Endothelial cell of umbilical vein (primary cell): ENCODE measurements at regions not wholly inside any gene's neighbourhood (a gene's known extent, or its start where the extent isn't known, plus 50 kb on each side); places are given as distances from the start of the nearest gene placed in this dataset.

Experiments used
- BruUV-seq: library from RNA; stranded (reverse); fragments of 400-500 nt; replicated peaks from 2 replicates; lab custom pipeline; 2021; lab: Mats Ljungman, UMichigan
- CTCF ChIA-PET: fragments of 300-600, 350-600 bp; sonication (Branson Sonifier 250); formaldehyde crosslinking; loops from one replicate; lab custom pipeline; 2021; ENCODE audit warnings: antibody characterized with exemption, inconsistent platforms; lab: Charles Lee
- POLR2A ChIA-PET: fragments of 300-600, 350-600 bp; sonication (Branson Sonifier 250); formaldehyde crosslinking; loops from one replicate; lab custom pipeline; 2021; ENCODE audit warnings: antibody characterized with exemption, inconsistent platforms; lab: Charles Lee
- DNase-seq: peaks from one replicate; pipeline ENCODE4 v3.0.0-alpha.2; 2011; ENCODE audit warnings: low read depth, low spot score
- FAIRE-seq: peaks from 2 replicates; lab custom pipeline; 2011; peaks lifted over from hg19 to GRCh38; lab: Jason Lieb, UNC
- H2AFZ ChIP-seq: 2 replicates; pipeline ENCODE4 v1.6.0; 2012; ENCODE audit warnings: low read depth, low read length, control low read depth, inconsistent platforms
- H3K27ac ChIP-seq: 2 replicates; pipeline ENCODE4 v1.5.1; 2011; ENCODE audit warnings: low read depth, mild to moderate bottlenecking, control low read depth, low read length, moderate library complexity; ENCODE audit not compliant: insufficient read depth
- H3K27me3 ChIP-seq, 2 experiments: 2 replicates each; pipeline versions ENCODE4 v1.6.0 to v1.6.1; 2011; ENCODE audit warnings: low read length in 2 of 2, mixed read lengths in 1 of 2; ENCODE audit not compliant: control insufficient read depth in 2 of 2, insufficient read depth in 2 of 2
- H3K36me3 ChIP-seq, 2 experiments: 2 replicates in 1 of 2; 3 replicates in 1 of 2; pipeline ENCODE4 v1.5.1; 2011; ENCODE audit warnings: low read length in 2 of 2, mild to moderate bottlenecking in 1 of 2, moderate library complexity in 1 of 2; ENCODE audit not compliant: control insufficient read depth in 2 of 2, insufficient read depth in 2 of 2; ENCODE audit errors: extremely low read depth in 1 of 2
- H3K4me1 ChIP-seq: 3 replicates; pipeline ENCODE4 v1.5.1; 2011; ENCODE audit warnings: mild to moderate bottlenecking, low read length; ENCODE audit not compliant: control insufficient read depth, insufficient read depth; ENCODE audit errors: extremely low read depth
- H3K4me2 ChIP-seq: 2 replicates; pipeline ENCODE4 v1.6.1; 2011; ENCODE audit warnings: low read length, control low read depth, mixed read lengths; ENCODE audit not compliant: insufficient read depth
- H3K4me3 ChIP-seq, 3 experiments: fragments of 200-600 bp in 1 of 3; sonication (generic), shearing (Covaris generic) in 1 of 3; replicated peaks in 1 of 3; 2 replicates each; pipeline ENCODE4 v1.5.1; 2011 to 2016; ENCODE audit warnings: control low read depth in 3 of 3, low read length in 3 of 3, mild to moderate bottlenecking in 2 of 3, inconsistent platforms in 1 of 3, low read depth in 1 of 3, moderate library complexity in 1 of 3; ENCODE audit not compliant: insufficient read depth in 1 of 3
- H3K79me2 ChIP-seq: 2 replicates; pipeline ENCODE4 v1.6.0; 2012; ENCODE audit warnings: low read length, inconsistent platforms; ENCODE audit not compliant: control insufficient read depth, insufficient read depth
- H3K9ac ChIP-seq: replicated peaks from 2 replicates; pipeline ENCODE3; 2011; ENCODE audit warnings: low read length, control low read depth; ENCODE audit not compliant: insufficient read depth; ENCODE audit errors: extremely low read depth
- H3K9me1 ChIP-seq: replicated peaks from 3 replicates; pipeline ENCODE4 v1.6.0; 2011; ENCODE audit warnings: mild to moderate bottlenecking, low read length; ENCODE audit not compliant: control insufficient read depth, insufficient read depth; ENCODE audit errors: extremely low read depth
- H3K9me3 ChIP-seq: replicated peaks from 2 replicates; pipeline ENCODE4 v1.5.1; 2012; ENCODE audit warnings: low read length, inconsistent platforms; ENCODE audit not compliant: control insufficient read depth, insufficient read depth
- H4K20me1 ChIP-seq: replicated peaks from 2 replicates; pipeline ENCODE3; 2011; ENCODE audit warnings: mild to moderate bottlenecking, low read length; ENCODE audit not compliant: control insufficient read depth, insufficient read depth; ENCODE audit errors: extremely low read depth
- GATA2 ChIP-seq: IDR thresholded peaks from 2 replicates; pipeline ENCODE4 v1.7.0; 2011; ENCODE audit warnings: low read depth, mild to moderate bottlenecking, moderate library complexity, mixed read lengths, low read length; ENCODE audit not compliant: insufficient read length, insufficient read depth
- MYC ChIP-seq: IDR thresholded peaks from one replicate; pipeline ENCODE4 v1.6.1; 2011; ENCODE audit warnings: mild to moderate bottlenecking, low read depth, low read length
- POLR2A ChIP-seq: IDR thresholded peaks from 2 replicates; pipeline ENCODE4 v1.6.1; 2012; ENCODE audit warnings: low read depth, mild to moderate bottlenecking, control low read depth, low read length
- POLR2AphosphoS5 ChIP-seq: IDR thresholded peaks from 2 replicates; pipeline ENCODE4 v1.6.1; 2012; ENCODE audit warnings: low read depth, mild to moderate bottlenecking, control low read depth, low read length, moderate library complexity; ENCODE audit not compliant: insufficient read depth
- dilution Hi-C: fragments of 300-500 bp; cut with MboI; formaldehyde crosslinking; loops from one replicate; pipeline ENCODE4 v1.15.0; 2019; ENCODE audit warnings: low sequenced_read_pairs; ENCODE audit not compliant: extremely low pct_ligation_motif_present
- intact Hi-C: fragments of 100-400 bp; cut with micrococcal nuclease; formaldehyde crosslinking; loops from one replicate; pipeline ENCODE4 v1.10.0; 2022
- TF ChIP-seq, protein P1 (sequence below), 2 donors: IDR thresholded peaks; 1 replicate in 1 of 2; 2 replicates in 1 of 2; pipeline ENCODE4 v1.5.1; 2011; ENCODE audit warnings: low read length in 2 of 2, mild to moderate bottlenecking in 2 of 2, moderate library complexity in 2 of 2, control low read depth in 1 of 2, inconsistent platforms in 1 of 2, low read depth in 1 of 2; ENCODE audit not compliant: insufficient read depth in 1 of 2; ENCODE audit errors: extremely low read depth in 1 of 2

DNA sequence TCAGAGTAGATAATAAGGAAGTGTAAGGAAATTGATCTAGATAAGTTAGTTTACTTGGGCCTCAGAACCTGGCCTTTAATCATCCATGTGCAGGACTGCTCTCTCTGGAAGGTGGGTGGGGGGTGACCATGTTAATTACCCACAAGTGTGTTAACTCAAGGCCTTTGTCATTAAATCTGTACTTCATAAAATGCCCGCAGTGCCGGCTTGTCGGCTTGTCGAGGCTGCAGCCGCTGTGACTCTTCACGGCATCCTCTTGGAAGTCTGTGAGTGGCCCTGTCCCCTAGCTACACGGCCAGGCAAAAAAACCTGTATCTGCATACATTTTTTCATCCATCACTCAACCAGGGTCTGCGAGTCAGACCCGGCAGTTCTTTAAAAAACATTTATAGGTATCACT, 70.9 kb upstream of the ASCC3 start:
- dilution Hi-C loops, result no loop called here
- FAIRE-seq, result no peak

DNA sequence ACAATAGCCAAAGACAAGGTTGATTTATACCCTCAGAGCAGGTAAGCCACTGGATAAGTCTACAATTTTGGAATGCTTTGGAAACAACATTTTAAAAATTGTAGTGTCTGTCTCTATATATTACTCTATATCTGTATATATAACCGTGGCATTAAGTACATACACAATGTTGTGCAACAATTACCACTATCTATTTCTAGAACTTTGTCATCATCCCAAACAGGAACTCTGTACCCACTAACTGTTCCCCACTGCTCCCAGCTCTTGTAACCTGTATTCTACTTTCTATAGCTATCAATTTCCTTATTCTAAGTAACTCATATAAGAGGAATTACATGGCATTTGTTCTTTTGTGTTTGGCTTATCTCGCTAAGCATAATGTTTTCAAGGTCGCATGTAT, 78.2 kb upstream of the ASCC3 start:
- dilution Hi-C loops, result no loop called here
- CTCF ChIA-PET, result no interaction called here
- no peaks in the 10 kb centered on the region for H3K36me3 ChIP-seq
- no peak overlapping the region for H3K4me3 ChIP-seq
- intact Hi-C loops, result no loop called here
- DNase-seq, result no peak
- H2AFZ ChIP-seq, result no peak overlapping the region
- no peaks in the 10 kb centered on the region for H3K9me3 ChIP-seq
- no TSS peak for BruUV-seq
- FAIRE-seq, result no peak
- H3K9me1 ChIP-seq, result no peaks in the 10 kb centered on the region
- TF ChIP-seq POLR2AphosphoS5, result no peak
- H4K20me1 ChIP-seq, result no peaks in the 10 kb centered on the region
- no peaks in the 10 kb centered on the region for H3K79me2 ChIP-seq
- H3K4me1 ChIP-seq, result no peaks in the 10 kb centered on the region
- H3K27me3 ChIP-seq, result no peaks in the 10 kb centered on the region
- H3K27ac ChIP-seq, result no peak overlapping the region
- POLR2A ChIA-PET, result no interaction called here
- H3K4me2 ChIP-seq, result no peak overlapping the region
- H3K9ac ChIP-seq, result no peak overlapping the region

More for the DNA sequence above, 70.9 kb upstream of the ASCC3 start:
- Histone ChIP-seq H3K36me3 (no peaks in the 10 kb centered on the region), H3K27ac (no peak overlapping the region), H3K4me1 (no peaks in the 10 kb centered on the region), H3K27me3 (no peaks in the 10 kb centered on the region), H2AFZ (no peak overlapping the region), H3K9me3 (no peaks in the 10 kb centered on the region), H3K9ac (no peak overlapping the region), H3K79me2 (no peaks in the 10 kb centered on the region), H3K9me1 (no peaks in the 10 kb centered on the region), H3K4me2 (no peak overlapping the region), H3K4me3 (no peak overlapping the region), H4K20me1 (no peaks in the 10 kb centered on the region)
- DNase-seq, result no peak
- ChIA-PET CTCF (no interaction called here), POLR2A (no interaction called here)
- intact Hi-C loops, result no loop called here
- TF ChIP-seq POLR2A, result no peak
- no peak for TF ChIP-seq MYC
- TF ChIP-seq GATA2, result no peak
- TF ChIP-seq, protein P1, sequence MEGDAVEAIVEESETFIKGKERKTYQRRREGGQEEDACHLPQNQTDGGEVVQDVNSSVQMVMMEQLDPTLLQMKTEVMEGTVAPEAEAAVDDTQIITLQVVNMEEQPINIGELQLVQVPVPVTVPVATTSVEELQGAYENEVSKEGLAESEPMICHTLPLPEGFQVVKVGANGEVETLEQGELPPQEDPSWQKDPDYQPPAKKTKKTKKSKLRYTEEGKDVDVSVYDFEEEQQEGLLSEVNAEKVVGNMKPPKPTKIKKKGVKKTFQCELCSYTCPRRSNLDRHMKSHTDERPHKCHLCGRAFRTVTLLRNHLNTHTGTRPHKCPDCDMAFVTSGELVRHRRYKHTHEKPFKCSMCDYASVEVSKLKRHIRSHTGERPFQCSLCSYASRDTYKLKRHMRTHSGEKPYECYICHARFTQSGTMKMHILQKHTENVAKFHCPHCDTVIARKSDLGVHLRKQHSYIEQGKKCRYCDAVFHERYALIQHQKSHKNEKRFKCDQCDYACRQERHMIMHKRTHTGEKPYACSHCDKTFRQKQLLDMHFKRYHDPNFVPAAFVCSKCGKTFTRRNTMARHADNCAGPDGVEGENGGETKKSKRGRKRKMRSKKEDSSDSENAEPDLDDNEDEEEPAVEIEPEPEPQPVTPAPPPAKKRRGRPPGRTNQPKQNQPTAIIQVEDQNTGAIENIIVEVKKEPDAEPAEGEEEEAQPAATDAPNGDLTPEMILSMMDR (IDR thresholded peaks at IDR 0.05; ENCODE audit: extremely low read depth in 1 of 2, insufficient read depth in 1 of 2, low read depth in 1 of 2, low read length in 2 of 2), result no peak
- BruUV-seq, result no TSS peak
